SK-N-SH (cell line): ENCODE measurements at regions not wholly inside any gene's neighbourhood (a gene's known extent, or its start where the extent isn't known, plus 50 kb on each side); places are given as distances from the start of the nearest gene placed in this dataset.

Experiments
- CTCF ChIP-seq: fragments of 200-600 bp; sonication (generic); IDR thresholded peaks from 2 replicates; pipeline ENCODE4 v1.6.1; 2017; ENCODE audit warnings: antibody characterized with exemption, mild to moderate bottlenecking, moderate library complexity
- EP300 ChIP-seq, 2 experiments: IDR thresholded peaks; 2 replicates each; pipeline versions ENCODE4 v1.4.0 to v1.6.1; 2012; ENCODE audit warnings: borderline replicate concordance in 1 of 2, low read depth in 1 of 2, low read length in 1 of 2
- MXI1 ChIP-seq: IDR thresholded peaks from 2 replicates; pipeline ENCODE4 v1.6.1; 2012; ENCODE audit warnings: mild to moderate bottlenecking, low read depth, low read length, improper control_type of control experiment
- REST ChIP-seq: IDR thresholded peaks from 2 replicates; pipeline ENCODE4 v1.6.1; 2012; ENCODE audit warnings: mild to moderate bottlenecking, low read depth, low read length, moderate library complexity
- RXRA ChIP-seq: IDR thresholded peaks from 2 replicates; pipeline ENCODE4 v1.4.0; 2012; ENCODE audit warnings: low read depth, mild to moderate bottlenecking, borderline replicate concordance
- TAF1 ChIP-seq: IDR thresholded peaks from 2 replicates; pipeline ENCODE4 v1.6.1; 2012; ENCODE audit warnings: low read depth, mild to moderate bottlenecking, low read length, moderate library complexity, borderline replicate concordance

GRCh38 chr9:92223758-92224157, 69.7 kb downstream of the IARS1 start:
- TF ChIP-seq REST (no peak), CTCF (no peak), EP300 (IDR thresholded peaks at IDR 0.05; ENCODE audit: borderline replicate concordance in 1 of 2, low read depth in 1 of 2, low read length in 1 of 2) (peak in 1 of 2 experiments; percentile 94; a peak in 2 of 4 replicates), RXRA (no peak), MXI1 (peak; percentile 86; the same call in 1 of the 2 replicates), TAF1 (no peak)
